Fibroblast of lung (primary cell): ENCODE measurements at regions not wholly inside any gene's neighbourhood (a gene's known extent, or its start where the extent isn't known, plus 50 kb on each side); places are given as distances from the start of the nearest gene placed in this dataset.

Source experiments
- EZH2 ChIP-seq: IDR thresholded peaks from 2 replicates; pipeline ENCODE4 v1.5.1; 2012; ENCODE audit warnings: low read length, control low read depth, mild to moderate bottlenecking; ENCODE audit errors: missing control alignments
- TF ChIP-seq, protein P1 (sequence below), 2 donors: IDR thresholded peaks in 1 of 2; conservative IDR thresholded peaks in 1 of 2; 1 replicate in 1 of 2; 2 replicates in 1 of 2; pipeline ENCODE4 v1.5.1; 2011 to 2012; ENCODE audit warnings: low read length in 2 of 2, control low read depth in 1 of 2, inconsistent platforms in 1 of 2, low read depth in 1 of 2, mild to moderate bottlenecking in 1 of 2

DNA sequence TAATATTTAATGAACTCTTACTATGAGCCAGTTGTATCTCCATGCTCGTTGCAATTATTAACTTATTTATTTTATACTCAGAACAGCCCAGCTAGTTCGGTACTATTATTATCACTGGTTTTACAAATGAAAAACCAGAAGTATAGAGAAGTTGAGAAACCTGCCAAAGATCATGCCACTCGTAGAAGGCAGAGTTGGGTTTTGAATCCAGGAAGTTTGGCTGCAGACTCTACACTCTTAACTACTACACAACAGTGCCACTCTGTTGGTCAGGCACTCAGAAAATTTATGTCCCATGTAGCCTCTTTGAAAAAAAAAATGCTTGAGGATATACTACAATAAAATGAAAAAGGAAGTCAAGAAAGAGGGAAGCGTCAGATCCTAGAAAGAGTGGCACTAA is 71.5 kb upstream of the ARID2 start:
- TF ChIP-seq, protein P1, sequence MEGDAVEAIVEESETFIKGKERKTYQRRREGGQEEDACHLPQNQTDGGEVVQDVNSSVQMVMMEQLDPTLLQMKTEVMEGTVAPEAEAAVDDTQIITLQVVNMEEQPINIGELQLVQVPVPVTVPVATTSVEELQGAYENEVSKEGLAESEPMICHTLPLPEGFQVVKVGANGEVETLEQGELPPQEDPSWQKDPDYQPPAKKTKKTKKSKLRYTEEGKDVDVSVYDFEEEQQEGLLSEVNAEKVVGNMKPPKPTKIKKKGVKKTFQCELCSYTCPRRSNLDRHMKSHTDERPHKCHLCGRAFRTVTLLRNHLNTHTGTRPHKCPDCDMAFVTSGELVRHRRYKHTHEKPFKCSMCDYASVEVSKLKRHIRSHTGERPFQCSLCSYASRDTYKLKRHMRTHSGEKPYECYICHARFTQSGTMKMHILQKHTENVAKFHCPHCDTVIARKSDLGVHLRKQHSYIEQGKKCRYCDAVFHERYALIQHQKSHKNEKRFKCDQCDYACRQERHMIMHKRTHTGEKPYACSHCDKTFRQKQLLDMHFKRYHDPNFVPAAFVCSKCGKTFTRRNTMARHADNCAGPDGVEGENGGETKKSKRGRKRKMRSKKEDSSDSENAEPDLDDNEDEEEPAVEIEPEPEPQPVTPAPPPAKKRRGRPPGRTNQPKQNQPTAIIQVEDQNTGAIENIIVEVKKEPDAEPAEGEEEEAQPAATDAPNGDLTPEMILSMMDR (conservative IDR thresholded peaks at IDR 0.05 in 1 of 2, IDR thresholded peaks at IDR 0.05 in 1 of 2; ENCODE audit: low read depth in 1 of 2, low read length in 2 of 2), result no peak
- no peak for TF ChIP-seq EZH2
